SH-SY5Y (cell line): ENCODE measurements at regions not wholly inside any gene's neighbourhood (a gene's known extent, or its start where the extent isn't known, plus 50 kb on each side); places are given as distances from the start of the nearest gene placed in this dataset.

Source experiments
- GATA2 ChIP-seq: IDR thresholded peaks from 2 replicates; pipeline ENCODE4 v1.6.1; 2011; ENCODE audit warnings: mild to moderate bottlenecking, low read depth, low read length
- GATA3 ChIP-seq: IDR thresholded peaks from 2 replicates; pipeline ENCODE4 v1.6.1; 2011; ENCODE audit warnings: low read depth, mild to moderate bottlenecking, low read length, moderate library complexity

GRCh38 chr11:38646382-38646781 lies 2048.3 kb upstream of the RAG2 start:
- no peak for TF ChIP-seq GATA3
- no peak for TF ChIP-seq GATA2
